Esophagus squamous epithelium (tissue), 5 donors: ENCODE measurements at regions not wholly inside any gene's neighbourhood (a gene's known extent, or its start where the extent isn't known, plus 50 kb on each side); places are given as distances from the start of the nearest gene placed in this dataset.
"Not testable (repeated sequence)": the region's sequence is repeated elsewhere in the genome, so short reads cannot be mapped to it uniquely, and the experiment has no call there.

Experiments used
- DNase-seq: peaks from one replicate; lab custom pipeline; 2025; lab: John Stamatoyannopoulos, UW
- H3K27ac ChIP-seq, 4 donors: fragments of 200-600 bp; sonication (generic); one replicate each; pipeline ENCODE4 v1.5.1; 2016 to 2019; ENCODE audit warnings: mild to moderate bottlenecking in 1 of 4
- H3K27me3 ChIP-seq, 4 donors: fragments of 200-600 bp; sonication (generic); 1 replicate in 3 of 4; 2 replicates in 1 of 4; pipeline versions ENCODE4 v1.5.1 to v1.6.0; 2017 to 2021; ENCODE audit warnings: antibody characterized with exemption in 1 of 4
- H3K36me3 ChIP-seq, 3 donors: fragments of 200-600 bp; sonication (generic); one replicate each; pipeline ENCODE4 v1.5.1; 2016 to 2019
- H3K4me1 ChIP-seq, 3 donors: fragments of 200-600 bp; sonication (generic); one replicate each; pipeline ENCODE4 v1.5.1; 2017 to 2019
- H3K4me3 ChIP-seq, 4 donors: fragments of 200-600 bp; sonication (generic); 1 replicate in 3 of 4; 2 replicates in 1 of 4; pipeline ENCODE4 v1.5.1; 2016 to 2019; ENCODE audit warnings: mild to moderate bottlenecking in 2 of 4, moderate library complexity in 1 of 4
- H3K9me3 ChIP-seq, 3 donors: fragments of 200-600 bp; sonication (generic); one replicate each; pipeline ENCODE4 v1.5.1; 2016 to 2019
- CTCF ChIP-seq, 6 experiments: fragments of 450-650 bp in 4 of 6; fragments of 200-600 bp in 2 of 6; sonication (generic) in 2 of 6; IDR thresholded peaks; one replicate each; pipeline ENCODE4 v1.5.1; 2016 to 2019; ENCODE audit warnings: antibody characterized with exemption in 6 of 6, mild to moderate bottlenecking in 4 of 6, moderate library complexity in 4 of 6
- POLR2A ChIP-seq, 4 donors: fragments of 450-650 bp; IDR thresholded peaks; one replicate each; pipeline ENCODE4 v1.6.1; 2017; ENCODE audit warnings: antibody characterized with exemption in 4 of 4, mild to moderate bottlenecking in 4 of 4, moderate library complexity in 3 of 4
- WGBS, 2 donors: methylation state at CpG; one replicate each; pipeline ENCODE4 v1.1.5; 2018; 5-methylcytosine and 5-hydroxymethylcytosine counted together
- intact Hi-C: fragments of 100-400 bp; cut with DNase I; formaldehyde crosslinking; loops from one replicate; pipeline ENCODE4 v1.15.0; 2022
- donor health status: DM: yes; HTN: yes; CAD: no.

DNA sequence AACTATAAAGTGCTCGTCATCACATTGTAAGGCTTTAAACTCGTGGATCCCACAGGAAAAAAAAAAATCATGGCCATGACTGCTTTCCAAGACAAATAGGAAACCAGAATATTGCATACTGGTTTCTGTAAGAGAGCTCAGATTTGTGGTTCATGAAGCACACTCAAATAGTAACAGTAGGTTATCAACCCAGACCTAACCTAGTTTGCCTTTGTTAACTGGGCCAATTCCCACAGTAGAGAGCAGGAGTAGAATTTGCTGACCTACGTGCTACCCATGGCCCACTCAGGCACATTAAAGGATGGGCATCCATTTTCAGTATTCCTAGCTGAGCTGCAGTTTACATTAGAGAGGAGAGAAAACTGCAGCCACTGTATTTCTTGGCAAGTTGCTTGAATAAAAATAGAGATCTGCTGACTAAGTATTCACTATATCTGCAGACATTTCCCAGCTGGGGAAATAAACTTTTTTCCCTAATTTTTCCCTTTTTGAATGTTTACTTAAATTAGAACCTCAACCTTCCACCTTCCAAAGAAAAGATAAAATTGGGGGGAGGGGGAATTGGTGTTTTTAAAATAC lies 218.5 kb downstream of the SPANXN3 start:
- intact Hi-C loops: no loop called here
- Histone ChIP-seq H3K36me3 (no peaks in the 10 kb centered on the region), H3K9me3 (no peaks in the 10 kb centered on the region), H3K4me3 (no peak overlapping the region), H3K4me1 (no peaks in the 10 kb centered on the region), H3K27ac (no peak overlapping the region), H3K27me3 (no peaks in the 10 kb centered on the region)
- no peak for DNase-seq
- TF ChIP-seq CTCF (IDR thresholded peaks at IDR 0.05) (no peak), POLR2A (IDR thresholded peaks at IDR 0.05) (no peak)
- WGBS, 2 donors: 20 to 33% methylated on average over 2 to 3 of the region's 3 CpGs

- H3K4me1 ChIP-seq: no peaks in the 10 kb centered on the region
- no peaks in the 10 kb centered on the region for H3K9me3 ChIP-seq
- H3K36me3 ChIP-seq: no peaks in the 10 kb centered on the region
- no peak overlapping the region for H3K27ac ChIP-seq
- H3K27me3 ChIP-seq: no peaks in the 10 kb centered on the region
- 56 to 67% methylated on average over 1 of the region's 1 CpG for WGBS, 2 donors
- intact Hi-C loops: no loop called here
- no peak for DNase-seq
- H3K4me3 ChIP-seq: no peak overlapping the region
- TF ChIP-seq CTCF (IDR thresholded peaks at IDR 0.05): no peak
- TF ChIP-seq POLR2A (IDR thresholded peaks at IDR 0.05): no peak
Observed at GRCh38 chrX:143296521-143296920, 220.8 kb downstream of the SPANXN3 start.

- WGBS, 2 donors: 11 to 32% methylated on average over 2 of the region's 2 CpGs
- H3K4me3 ChIP-seq: no peak overlapping the region
- no peaks in the 10 kb centered on the region for H3K9me3 ChIP-seq
- intact Hi-C loops: no loop called here
- H3K4me1 ChIP-seq: no peaks in the 10 kb centered on the region
- H3K36me3 ChIP-seq: no peaks in the 10 kb centered on the region
- H3K27me3 ChIP-seq: no peaks in the 10 kb centered on the region
- TF ChIP-seq CTCF (IDR thresholded peaks at IDR 0.05): no peak
- TF ChIP-seq POLR2A (IDR thresholded peaks at IDR 0.05): no peak
- no peak overlapping the region for H3K27ac ChIP-seq
- DNase-seq: no peak
Observed at GRCh38 chrX:143287236-143287635, 230.0 kb downstream of the SPANXN3 start.

- DNase-seq: no peak
- 70 to 100% methylated on average over 1 to 6 of the region's 6 CpGs for WGBS, 2 donors
- Histone ChIP-seq H3K27ac (no peak overlapping the region), H3K4me1 (no peaks in the 10 kb centered on the region), H3K27me3 (no peaks in the 10 kb centered on the region), H3K36me3 (no peaks in the 10 kb centered on the region), H3K9me3 (no peaks in the 10 kb centered on the region), H3K4me3 (no peak overlapping the region)
- intact Hi-C loops: no loop called here
- TF ChIP-seq CTCF (IDR thresholded peaks at IDR 0.05): no peak
- TF ChIP-seq POLR2A (IDR thresholded peaks at IDR 0.05): no peak
Observed at GRCh38 chrX:143270317-143270716, 244.6 kb downstream of the SPANXN4 start.

DNA sequence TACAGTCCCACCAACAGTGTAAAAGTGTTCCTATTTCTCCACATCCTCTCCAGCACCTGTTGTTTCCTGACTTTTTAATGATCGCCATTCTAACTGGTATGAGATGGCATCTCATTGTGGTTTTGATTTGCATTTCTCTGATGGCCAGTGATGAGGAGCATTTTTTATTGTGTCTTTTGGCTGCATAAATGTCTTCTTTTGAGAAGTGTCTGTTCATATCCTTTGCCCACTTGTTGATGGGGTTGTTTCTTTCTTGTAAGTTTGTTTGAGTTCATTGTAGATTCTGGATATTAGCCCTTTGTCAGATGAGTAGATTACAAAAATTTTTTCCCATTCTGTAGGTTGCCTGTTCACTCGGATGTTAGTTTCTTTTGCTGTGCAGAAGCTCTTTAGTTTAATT lies 218.9 kb downstream of the SPANXN4 start:
- H3K36me3 ChIP-seq, DNase-seq, H3K4me1 ChIP-seq, intact Hi-C loops, H3K4me3 ChIP-seq, H3K27me3 ChIP-seq, H3K9me3 ChIP-seq, H3K27ac ChIP-seq: not testable (repeated sequence)
- WGBS, 2 donors: 71 to 100% methylated on average over 2 of the region's 2 CpGs

DNA sequence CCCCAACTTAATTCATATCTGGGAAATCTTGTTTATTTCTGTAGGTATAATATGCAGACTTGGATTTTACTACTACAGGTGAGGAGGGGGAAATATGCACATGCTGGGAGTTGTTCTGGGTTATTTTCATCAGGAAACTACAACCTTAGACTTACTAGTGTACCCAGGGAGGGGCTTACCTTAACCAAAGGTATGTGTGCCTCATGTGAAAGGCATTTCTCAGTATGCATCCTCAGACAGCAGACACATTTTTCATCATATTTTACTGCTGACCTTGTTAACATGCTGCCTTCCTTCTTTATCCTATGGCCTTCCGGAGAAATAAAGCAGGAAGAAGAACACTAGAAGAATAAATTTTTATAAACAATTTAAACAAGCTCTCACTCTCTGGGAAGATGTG lies 214.9 kb downstream of the SPANXN4 start:
- H3K9me3 ChIP-seq: no peaks in the 10 kb centered on the region
- H3K27ac ChIP-seq: no peak overlapping the region
- no peaks in the 10 kb centered on the region for H3K36me3 ChIP-seq
- intact Hi-C loops: no loop called here
- 76 to 86% methylated on average over 1 of the region's 1 CpG for WGBS, 2 donors
- no peaks in the 10 kb centered on the region for H3K27me3 ChIP-seq
- H3K4me3 ChIP-seq: no peak overlapping the region
- DNase-seq: no peak
- H3K4me1 ChIP-seq: no peaks in the 10 kb centered on the region
- TF ChIP-seq POLR2A (IDR thresholded peaks at IDR 0.05): no peak
